Immature natural killer cell (primary cell): ENCODE measurements at regions not wholly inside any gene's neighbourhood (a gene's known extent, or its start where the extent isn't known, plus 50 kb on each side); places are given as distances from the start of the nearest gene placed in this dataset.

Experiments
- DNase-seq, 3 donors: peaks; one replicate each; pipeline ENCODE4 v3.0.0; 2022; ENCODE audit warnings: mixed read lengths in 1 of 3
- H3K27ac Mint-ChIP-seq, 6 donors: one replicate each; pipeline ENCODE4 v1.8.0; 2020; ENCODE audit warnings: mixed read lengths in 6 of 6, mild to moderate bottlenecking in 5 of 6, inconsistent platforms in 4 of 6, moderate library complexity in 3 of 6
- H3K27me3 Mint-ChIP-seq, 3 donors: one replicate each; pipeline ENCODE4 v1.8.0; 2020 to 2021; ENCODE audit warnings: low read depth in 3 of 3, mild to moderate bottlenecking in 3 of 3, mixed read lengths in 3 of 3, moderate library complexity in 3 of 3, inconsistent platforms in 1 of 3
- H3K36me3 Mint-ChIP-seq, 3 donors: one replicate each; pipeline ENCODE4 v1.8.0; 2020; ENCODE audit warnings: mixed read lengths in 3 of 3, inconsistent platforms in 2 of 3, mild to moderate bottlenecking in 2 of 3
- H3K4me1 Mint-ChIP-seq, 2 donors: one replicate each; pipeline ENCODE4 v1.8.0; 2020; ENCODE audit warnings: inconsistent platforms in 2 of 2, mild to moderate bottlenecking in 2 of 2, mixed read lengths in 2 of 2, moderate library complexity in 1 of 2
- H3K4me3 Mint-ChIP-seq, 5 donors: one replicate each; pipeline ENCODE4 v1.8.0; 2020; ENCODE audit warnings: mild to moderate bottlenecking in 5 of 5, mixed read lengths in 5 of 5, inconsistent platforms in 3 of 5, moderate library complexity in 3 of 5
- H3K9me3 Mint-ChIP-seq, 6 donors: one replicate each; pipeline ENCODE4 v1.8.0; 2020; ENCODE audit warnings: mild to moderate bottlenecking in 6 of 6, mixed read lengths in 6 of 6, inconsistent platforms in 4 of 6, moderate library complexity in 3 of 6

GRCh38 chr7:46809886-46810285 is 772.0 kb downstream of the TNS3 start:
- Mint-ChIP-seq H3K27ac (no peak overlapping the region), H3K4me3 (no peak overlapping the region), H3K27me3 (peaks cover 0 to 2% (median 1%) of the 10 kb centered on the region in 3 donors), H3K36me3 (no peaks in the 10 kb centered on the region), H3K4me1 (no peaks in the 10 kb centered on the region), H3K9me3 (peaks cover 2 to 59% (median 16%) of the 10 kb centered on the region in 6 donors)
- no peak for DNase-seq

- H3K4me3 Mint-ChIP-seq = no peak overlapping the region
- no peak overlapping the region for H3K27ac Mint-ChIP-seq
- H3K9me3 Mint-ChIP-seq = peaks cover 8 to 55% (median 16%) of the 10 kb centered on the region in 6 donors
- no peaks in the 10 kb centered on the region for H3K36me3 Mint-ChIP-seq
- no peaks in the 10 kb centered on the region for H3K4me1 Mint-ChIP-seq
- H3K27me3 Mint-ChIP-seq = peaks cover 0 to 1% (median 0%) of the 10 kb centered on the region in 3 donors
- DNase-seq = no peak
Measured at GRCh38 chr7:46806856-46807255, 775.1 kb downstream of the TNS3 start.

- DNase-seq = no peak
- no peaks in the 10 kb centered on the region for H3K27me3 Mint-ChIP-seq
- H3K4me1 Mint-ChIP-seq = no peaks in the 10 kb centered on the region
- no peak overlapping the region for H3K4me3 Mint-ChIP-seq
- peaks cover 0 to 3% (median 0%) of the 10 kb centered on the region in 3 donors for H3K36me3 Mint-ChIP-seq
- H3K27ac Mint-ChIP-seq = no peak overlapping the region
- peaks cover 5 to 41% (median 17%) of the 10 kb centered on the region in 6 donors for H3K9me3 Mint-ChIP-seq
Measured at GRCh38 chr7:46802479-46802878, 779.4 kb downstream of the TNS3 start.

- Mint-ChIP-seq H3K27me3 (no peaks in the 10 kb centered on the region), H3K4me3 (no peak overlapping the region)
Measured at GRCh38 chr7:46791188-46791587, 790.7 kb downstream of the TNS3 start.

GRCh38 chr7:46786995-46787394 is 794.9 kb downstream of the TNS3 start:
- Mint-ChIP-seq H3K27ac (no peak overlapping the region), H3K9me3 (peaks cover 0 to 9% (median 4%) of the 10 kb centered on the region in 6 donors), H3K36me3 (no peaks in the 10 kb centered on the region), H3K4me1 (no peaks in the 10 kb centered on the region), H3K4me3 (no peak overlapping the region), H3K27me3 (no peaks in the 10 kb centered on the region)
- DNase-seq = no peak

More at GRCh38 chr7:46791188-46791587, 790.7 kb downstream of the TNS3 start:
- H3K9me3 Mint-ChIP-seq = peaks cover 0 to 9% (median 4%) of the 10 kb centered on the region in 6 donors
- no peaks in the 10 kb centered on the region for H3K36me3 Mint-ChIP-seq
- H3K4me1 Mint-ChIP-seq = no peaks in the 10 kb centered on the region
- no peak overlapping the region for H3K27ac Mint-ChIP-seq
- DNase-seq = no peak

GRCh38 chr7:46786221-46786954 is 795.5 kb downstream of the TNS3 start:
- Mint-ChIP-seq H3K27me3 (peaks cover 0 to 1% (median 0%) of the 10 kb centered on the region in 3 donors), H3K4me1 (no peaks in the 10 kb centered on the region), H3K9me3 (peaks cover 0 to 12% (median 4%) of the 10 kb centered on the region in 6 donors), H3K4me3 (no peak overlapping the region), H3K36me3 (no peaks in the 10 kb centered on the region), H3K27ac (no peak overlapping the region)
- DNase-seq = no peak

GRCh38 chr7:46784732-46785131 is 797.2 kb downstream of the TNS3 start:
- no peaks in the 10 kb centered on the region for H3K36me3 Mint-ChIP-seq
- H3K4me3 Mint-ChIP-seq = no peak overlapping the region
- no peaks in the 10 kb centered on the region for H3K4me1 Mint-ChIP-seq
- no peak for DNase-seq
- peaks cover 0 to 21% (median 9%) of the 10 kb centered on the region in 6 donors for H3K9me3 Mint-ChIP-seq
- no peak overlapping the region for H3K27ac Mint-ChIP-seq
- peaks cover 0 to 2% (median 1%) of the 10 kb centered on the region in 3 donors for H3K27me3 Mint-ChIP-seq

- Mint-ChIP-seq H3K9me3 (peaks cover 0 to 32% (median 10%) of the 10 kb centered on the region in 6 donors), H3K27me3 (peaks cover 0 to 2% (median 1%) of the 10 kb centered on the region in 3 donors), H3K36me3 (no peaks in the 10 kb centered on the region), H3K4me3 (no peak overlapping the region), H3K27ac (no peak overlapping the region), H3K4me1 (no peaks in the 10 kb centered on the region)
- DNase-seq = no peak
Measured at GRCh38 chr7:46781901-46782439, 799.9 kb downstream of the TNS3 start.

GRCh38 chr7:46776790-46777189 is 805.1 kb downstream of the TNS3 start:
- Mint-ChIP-seq H3K36me3 (no peaks in the 10 kb centered on the region), H3K27ac (no peak overlapping the region), H3K4me1 (no peaks in the 10 kb centered on the region), H3K27me3 (peaks cover 0 to 4% (median 0%) of the 10 kb centered on the region in 3 donors), H3K4me3 (no peak overlapping the region), H3K9me3 (peaks cover 0 to 30% (median 10%) of the 10 kb centered on the region in 6 donors)
- DNase-seq = no peak

- no peak for DNase-seq
- no peak overlapping the region for H3K27ac Mint-ChIP-seq
- H3K4me3 Mint-ChIP-seq = no peak overlapping the region
Measured at GRCh38 chr7:46775776-46776175, 806.1 kb downstream of the TNS3 start.

GRCh38 chr7:46775020-46775419 is 806.9 kb downstream of the TNS3 start:
- Mint-ChIP-seq H3K36me3 (no peaks in the 10 kb centered on the region), H3K27ac (no peak overlapping the region), H3K27me3 (peaks cover 0 to 3% (median 0%) of the 10 kb centered on the region in 3 donors), H3K9me3 (peaks cover 1 to 24% (median 8%) of the 10 kb centered on the region in 6 donors), H3K4me1 (no peaks in the 10 kb centered on the region), H3K4me3 (no peak overlapping the region)
- DNase-seq = no peak

More at GRCh38 chr7:46775776-46776175, 806.1 kb downstream of the TNS3 start:
- H3K36me3 Mint-ChIP-seq = no peaks in the 10 kb centered on the region
- no peaks in the 10 kb centered on the region for H3K4me1 Mint-ChIP-seq
- peaks cover 0 to 30% (median 8%) of the 10 kb centered on the region in 6 donors for H3K9me3 Mint-ChIP-seq
- peaks cover 0 to 4% (median 0%) of the 10 kb centered on the region in 3 donors for H3K27me3 Mint-ChIP-seq

- Mint-ChIP-seq H3K4me1 (no peaks in the 10 kb centered on the region), H3K27me3 (peaks cover 0 to 2% (median 0%) of the 10 kb centered on the region in 3 donors), H3K27ac (no peak overlapping the region), H3K4me3 (no peak overlapping the region), H3K9me3 (peaks cover 1 to 24% (median 9%) of the 10 kb centered on the region in 6 donors), H3K36me3 (no peaks in the 10 kb centered on the region)
- no peak for DNase-seq
Measured at GRCh38 chr7:46774515-46774914, 807.4 kb downstream of the TNS3 start.

GRCh38 chr7:46772776-46773175 is 809.1 kb downstream of the TNS3 start:
- Mint-ChIP-seq H3K27ac (no peak overlapping the region), H3K4me1 (no peaks in the 10 kb centered on the region), H3K36me3 (no peaks in the 10 kb centered on the region), H3K27me3 (peaks cover 0 to 2% (median 0%) of the 10 kb centered on the region in 3 donors), H3K9me3 (peaks cover 2 to 24% (median 8%) of the 10 kb centered on the region in 6 donors), H3K4me3 (no peak overlapping the region)
- DNase-seq = no peak

- no peak for DNase-seq
- no peaks in the 10 kb centered on the region for H3K4me1 Mint-ChIP-seq
- no peak overlapping the region for H3K4me3 Mint-ChIP-seq
- no peak overlapping the region for H3K27ac Mint-ChIP-seq
- H3K27me3 Mint-ChIP-seq = peaks cover 0 to 1% (median 0%) of the 10 kb centered on the region in 3 donors
- H3K9me3 Mint-ChIP-seq = peaks cover 2 to 33% (median 13%) of the 10 kb centered on the region in 6 donors
- H3K36me3 Mint-ChIP-seq = no peaks in the 10 kb centered on the region
Measured at GRCh38 chr7:46767071-46767470, 814.8 kb downstream of the TNS3 start.
